Panc1 (cell line): ENCODE measurements at regions not wholly inside any gene's neighbourhood (a gene's known extent, or its start where the extent isn't known, plus 50 kb on each side); places are given as distances from the start of the nearest gene placed in this dataset.
"Not testable (repeated sequence)": the region's sequence is repeated elsewhere in the genome, so short reads cannot be mapped to it uniquely, and the experiment has no call there.

Source experiments
- ATAC-seq: fragments of 200-7000 bp; cut with Tn5 transposase; 2 replicates; pipeline ENCODE4 v1.9.1; 2020; ENCODE audit warnings: mild to moderate bottlenecking, moderate library complexity
- BruUV-seq: library from RNA; stranded (reverse); fragments of 400-500 nt; replicated peaks from 2 replicates; lab custom pipeline; 2021; lab: Mats Ljungman, UMichigan
- CTCF ChIA-PET: fragments of 300-600 bp; sonication (Branson Sonifier 250); formaldehyde crosslinking; loops from one replicate; lab custom pipeline; 2022; ENCODE audit warnings: antibody characterized with exemption; lab: Charles Lee
- POLR2A ChIA-PET: fragments of 300-600 bp; sonication (Branson Sonifier 250); formaldehyde crosslinking; loops from one replicate; lab custom pipeline; 2022; ENCODE audit warnings: antibody characterized with exemption; lab: Charles Lee
- DNase-seq: peaks from one replicate; pipeline ENCODE4 v3.0.0-alpha.2; 2010; ENCODE audit warnings: low read depth, low spot score
- H3K27ac ChIP-seq: 2 replicates; pipeline ENCODE4 v1.5.1; 2011; ENCODE audit warnings: mild to moderate bottlenecking, low read length, inconsistent platforms
- H3K27me3 ChIP-seq: fragments of 200-500 bp; sonication (Bioruptor generic); 2 replicates; pipeline ENCODE4 v1.6.0; 2014; ENCODE audit warnings: low read length, inconsistent platforms; ENCODE audit not compliant: control insufficient read depth, insufficient read depth
- H3K36me3 ChIP-seq: fragments of 200-500 bp; sonication (Bioruptor generic); 2 replicates; pipeline ENCODE4 v1.5.1; 2014; ENCODE audit warnings: inconsistent platforms, mild to moderate bottlenecking, low read length, moderate library complexity; ENCODE audit not compliant: control insufficient read depth, insufficient read depth
- H3K4me1 ChIP-seq: 2 replicates; pipeline ENCODE4 v1.5.1; 2011; ENCODE audit warnings: inconsistent platforms, mild to moderate bottlenecking, low read length, moderate library complexity; ENCODE audit not compliant: control insufficient read depth, insufficient read depth
- H3K4me3 ChIP-seq, 2 experiments: 2 replicates each; pipeline ENCODE4 v1.5.1; 2011 to 2012; ENCODE audit warnings: low read depth in 2 of 2, low read length in 2 of 2, mild to moderate bottlenecking in 2 of 2, inconsistent platforms in 1 of 2, moderate library complexity in 1 of 2
- H3K9me3 ChIP-seq: fragments of 200-500 bp; sonication (Bioruptor generic); 2 replicates; pipeline ENCODE4 v1.5.1; 2014; ENCODE audit warnings: low read depth, mild to moderate bottlenecking, inconsistent platforms, low read length, moderate library complexity; ENCODE audit not compliant: control insufficient read depth, insufficient read depth
- CTCF ChIP-seq: fragments of 450-650 bp; IDR thresholded peaks from 2 replicates; pipeline ENCODE4 v1.5.1; 2017; ENCODE audit warnings: mild to moderate bottlenecking
- POLR2AphosphoS5 ChIP-seq: IDR thresholded peaks from 2 replicates; pipeline ENCODE4 v1.6.1; 2012; ENCODE audit warnings: mild to moderate bottlenecking, low read depth, low read length, moderate library complexity
- REST ChIP-seq, 2 experiments: IDR thresholded peaks; 2 replicates each; pipeline ENCODE4 v1.6.1; 2011 to 2012; ENCODE audit warnings: low read depth in 2 of 2, control low read depth in 1 of 2, low read length in 1 of 2, mild to moderate bottlenecking in 1 of 2, moderate library complexity in 1 of 2; ENCODE audit not compliant: insufficient read depth in 1 of 2
- SIN3A ChIP-seq: IDR thresholded peaks from 2 replicates; pipeline ENCODE4 v1.6.1; 2012; ENCODE audit warnings: low read depth, mild to moderate bottlenecking, low read length, moderate library complexity, borderline replicate concordance; ENCODE audit not compliant: insufficient read depth
- TCF7L2 ChIP-seq: IDR thresholded peaks from 2 replicates; pipeline ENCODE4 v1.6.1; 2011; ENCODE audit warnings: mild to moderate bottlenecking, low read depth, low read length, inconsistent platforms
- in situ Hi-C: cut with HindIII; loops from 2 replicates; pipeline ENCODE4 v1.10.0; 2016; ENCODE audit warnings: low sequenced_read_pairs, low pct_unique_long_range_greater_than_20kb
- intact Hi-C: fragments of 100-400 bp; cut with micrococcal nuclease; formaldehyde crosslinking; loops from one replicate; pipeline ENCODE4 v1.10.0; 2022; ENCODE audit not compliant: unreplicated experiment

- DNase-seq (no peak), ATAC-seq (no peak)
- BruUV-seq = no TSS peak
- no peaks in the 10 kb centered on the region for H3K9me3 ChIP-seq
- in situ Hi-C loops = no loop called here
- no peaks in the 10 kb centered on the region for H3K36me3 ChIP-seq
- CTCF ChIA-PET = no interaction called here
- H3K27ac ChIP-seq = no peak overlapping the region
- no peaks in the 10 kb centered on the region for H3K4me1 ChIP-seq
- intact Hi-C loops = no loop called here
- no peak for TF ChIP-seq TCF7L2
- TF ChIP-seq CTCF = no peak
- TF ChIP-seq SIN3A = no peak
- no peak for TF ChIP-seq REST (IDR thresholded peaks at IDR 0.05; ENCODE audit: insufficient read depth in 1 of 2, low read depth in 2 of 2, low read length in 1 of 2)
- TF ChIP-seq POLR2AphosphoS5 = no peak
- H3K27me3 ChIP-seq = no peaks in the 10 kb centered on the region
- H3K4me3 ChIP-seq = no peak overlapping the region
- POLR2A ChIA-PET = no interaction called here
Measured at GRCh38 chr3:95240395-95240794, 1177.5 kb downstream of the NSUN3 start.

GRCh38 chr3:95241256-95241655 is 1178.4 kb downstream of the NSUN3 start:
- H3K4me3 ChIP-seq, ATAC-seq, POLR2A ChIA-PET, H3K4me1 ChIP-seq, DNase-seq, intact Hi-C loops, H3K9me3 ChIP-seq, in situ Hi-C loops, H3K27me3 ChIP-seq, CTCF ChIA-PET, BruUV-seq, H3K36me3 ChIP-seq, H3K27ac ChIP-seq: not testable (repeated sequence)

- ChIA-PET CTCF (no interaction called here), POLR2A (no interaction called here)
- in situ Hi-C loops = no loop called here
Measured at GRCh38 chr3:95246413-95246812, 1183.6 kb downstream of the NSUN3 start.

More at GRCh38 chr3:95246413-95246812, 1183.6 kb downstream of the NSUN3 start:
- DNase-seq = no peak
- Histone ChIP-seq H3K36me3 (no peaks in the 10 kb centered on the region), H3K27me3 (no peaks in the 10 kb centered on the region), H3K9me3 (peaks cover 2% of the 10 kb centered on the region; the same call in 1 of the 2 replicates), H3K27ac (no peak overlapping the region), H3K4me1 (no peaks in the 10 kb centered on the region), H3K4me3 (no peak overlapping the region)
- no peak for ATAC-seq
- intact Hi-C loops = no loop called here
- BruUV-seq = no TSS peak
- TF ChIP-seq CTCF = no peak
- no peak for TF ChIP-seq POLR2AphosphoS5
- TF ChIP-seq REST (IDR thresholded peaks at IDR 0.05; ENCODE audit: insufficient read depth in 1 of 2, low read depth in 2 of 2, low read length in 1 of 2) = no peak
- no peak for TF ChIP-seq TCF7L2
- no peak for TF ChIP-seq SIN3A
